Natural killer cell (primary cell): ENCODE measurements at regions not wholly inside any gene's neighbourhood (a gene's known extent, or its start where the extent isn't known, plus 50 kb on each side); places are given as distances from the start of the nearest gene placed in this dataset.

Experiments used
- ATAC-seq, 3 donors: fragments of 150-1000 bp in 2 of 3; fragments of 200-7000 bp in 1 of 3; cut with Tn5 transposase; 1 replicate in 1 of 3; 2 replicates in 2 of 3; pipeline ENCODE4 v1.10.0; 2021; ENCODE audit warnings: mild to moderate bottlenecking in 2 of 3, moderate library complexity in 2 of 3
- DNase-seq, 2 donors: peaks; one replicate each; pipeline versions ENCODE4 v3.0.0 to v3.0.0-alpha.2; 2013 to 2021; ENCODE audit warnings: mixed read lengths in 1 of 2
- H3K27ac ChIP-seq: one replicate; pipeline ENCODE4 v1.5.1; 2013; ENCODE audit warnings: mild to moderate bottlenecking, low read length
- H3K27me3 ChIP-seq: one replicate; pipeline ENCODE4 v1.6.1; 2013; ENCODE audit warnings: low read length; ENCODE audit not compliant: control insufficient read depth, insufficient read depth
- H3K36me3 ChIP-seq: one replicate; pipeline ENCODE4 v1.6.1; 2013; ENCODE audit warnings: low read length; ENCODE audit not compliant: control insufficient read depth, insufficient read depth
- H3K4me1 ChIP-seq: one replicate; pipeline ENCODE4 v1.6.1; 2013; ENCODE audit warnings: low read length; ENCODE audit not compliant: control insufficient read depth, insufficient read depth
- H3K4me3 ChIP-seq: one replicate; pipeline ENCODE4 v1.5.1; 2013; ENCODE audit warnings: low read length
- H3K9me3 ChIP-seq: one replicate; pipeline ENCODE4 v1.6.1; 2013; ENCODE audit warnings: low read length; ENCODE audit not compliant: control insufficient read depth, insufficient read depth
- H3K27ac Mint-ChIP-seq, 2 donors: one replicate each; pipeline ENCODE4 v1.8.0; 2022; ENCODE audit warnings: mild to moderate bottlenecking in 2 of 2, mixed read lengths in 2 of 2, moderate library complexity in 1 of 2
- H3K27me3 Mint-ChIP-seq, 2 donors: one replicate each; pipeline ENCODE4 v1.8.0; 2022; ENCODE audit warnings: low read depth in 2 of 2, mixed read lengths in 2 of 2
- H3K36me3 Mint-ChIP-seq: one replicate; pipeline ENCODE4 v1.8.0; 2022; ENCODE audit warnings: mixed read lengths
- H3K4me1 Mint-ChIP-seq, 2 donors: one replicate each; pipeline ENCODE4 v1.8.0; 2022; ENCODE audit warnings: mixed read lengths in 2 of 2
- H3K4me3 Mint-ChIP-seq: one replicate; pipeline ENCODE4 v1.8.0; 2022; ENCODE audit warnings: mild to moderate bottlenecking, moderate library complexity, mixed read lengths
- H3K9me3 Mint-ChIP-seq, 2 donors: one replicate each; pipeline ENCODE4 v1.8.0; 2022; ENCODE audit warnings: mixed read lengths in 2 of 2
- CTCF ChIP-seq: fragments of 200-600 bp; IDR thresholded peaks from one replicate; pipeline ENCODE4 v1.8.0; 2022; ENCODE audit warnings: antibody characterized with exemption
- WGBS: methylation state at CpG from one replicate; pipeline ENCODE4 v1.1.7; 2013; ENCODE audit warnings: missing lambda C conversion rate; ENCODE audit not compliant: insufficient coverage; 5-methylcytosine and 5-hydroxymethylcytosine counted together
- intact Hi-C: fragments of 100-400 bp; cut with micrococcal nuclease; formaldehyde crosslinking; loops from one replicate; pipeline ENCODE4 v1.14.2; 2022

- DNase-seq (no peak), ATAC-seq (no peak)
- Histone ChIP-seq H3K27ac (no peak overlapping the region), H3K27me3 (no peaks in the 10 kb centered on the region), H3K9me3 (peaks cover 3% of the 10 kb centered on the region), H3K36me3 (no peaks in the 10 kb centered on the region), H3K4me3 (no peak overlapping the region), H3K4me1 (no peaks in the 10 kb centered on the region)
- intact Hi-C loops: no loop called here
- no peaks in the 10 kb centered on the region for H3K27me3 Mint-ChIP-seq
- peaks cover 0 to 6% of the 10 kb centered on the region in 2 donors for H3K9me3 Mint-ChIP-seq
- no peak overlapping the region for H3K27ac Mint-ChIP-seq
- H3K36me3 Mint-ChIP-seq: no peaks in the 10 kb centered on the region
- no peak for TF ChIP-seq CTCF
- no peaks in the 10 kb centered on the region for H3K4me1 Mint-ChIP-seq
- 62% methylated on average over 4 of the region's 4 CpGs for WGBS
- H3K4me3 Mint-ChIP-seq: no peak overlapping the region
Observed at GRCh38 chr17:52383493-52384100, 225.1 kb upstream of the CA10 start.

- no peaks in the 10 kb centered on the region for H3K36me3 Mint-ChIP-seq
- DNase-seq (no peak), ATAC-seq (no peak)
- H3K4me3 ChIP-seq: no peak overlapping the region
- 65% methylated on average over 3 of the region's 3 CpGs for WGBS
- no peaks in the 10 kb centered on the region for H3K27me3 ChIP-seq
- no peak overlapping the region for H3K4me3 Mint-ChIP-seq
- peaks cover 0 to 2% of the 10 kb centered on the region in 2 donors for H3K9me3 Mint-ChIP-seq
- intact Hi-C loops: no loop called here
- H3K4me1 ChIP-seq: no peaks in the 10 kb centered on the region
- H3K4me1 Mint-ChIP-seq: no peaks in the 10 kb centered on the region
- H3K27me3 Mint-ChIP-seq: no peaks in the 10 kb centered on the region
- H3K36me3 ChIP-seq: no peaks in the 10 kb centered on the region
- no peak overlapping the region for H3K27ac Mint-ChIP-seq
- no peaks in the 10 kb centered on the region for H3K9me3 ChIP-seq
- no peak for TF ChIP-seq CTCF
- no peak overlapping the region for H3K27ac ChIP-seq
Observed at GRCh38 chr17:52378860-52379259, 220.3 kb upstream of the CA10 start.

- no peak for ATAC-seq
- Histone ChIP-seq H3K27ac (no peak overlapping the region), H3K4me3 (no peak overlapping the region), H3K4me1 (no peaks in the 10 kb centered on the region), H3K36me3 (no peaks in the 10 kb centered on the region), H3K27me3 (no peaks in the 10 kb centered on the region), H3K9me3 (no peaks in the 10 kb centered on the region)
- no peak overlapping the region for H3K4me3 Mint-ChIP-seq
- H3K9me3 Mint-ChIP-seq: no peaks in the 10 kb centered on the region
- intact Hi-C loops: no loop called here
- H3K36me3 Mint-ChIP-seq: no peaks in the 10 kb centered on the region
- no peak for TF ChIP-seq CTCF
- H3K27ac Mint-ChIP-seq: no peak overlapping the region
- H3K27me3 Mint-ChIP-seq: no peaks in the 10 kb centered on the region
- 63% methylated on average over 3 of the region's 3 CpGs for WGBS
- DNase-seq: no peak
- no peaks in the 10 kb centered on the region for H3K4me1 Mint-ChIP-seq
Observed at GRCh38 chr17:52376137-52376536, 217.6 kb upstream of the CA10 start.

- Histone ChIP-seq H3K4me3 (no peak overlapping the region), H3K27ac (no peak overlapping the region), H3K4me1 (no peaks in the 10 kb centered on the region), H3K36me3 (no peaks in the 10 kb centered on the region), H3K9me3 (peaks cover 4% of the 10 kb centered on the region), H3K27me3 (no peaks in the 10 kb centered on the region)
- Mint-ChIP-seq H3K4me1 (no peaks in the 10 kb centered on the region), H3K27ac (no peak overlapping the region), H3K9me3 (peaks cover 3 to 4% of the 10 kb centered on the region in 2 donors), H3K36me3 (no peaks in the 10 kb centered on the region), H3K27me3 (no peaks in the 10 kb centered on the region), H3K4me3 (no peak overlapping the region)
- ATAC-seq: no peak
- DNase-seq: no peak
- TF ChIP-seq CTCF: no peak
- 81% methylated on average over 7 of the region's 7 CpGs for WGBS
- intact Hi-C loops: no loop called here
Observed at GRCh38 chr17:52368886-52369285, 210.4 kb upstream of the CA10 start.
